Keratinocyte (primary cell): ENCODE measurements at regions not wholly inside any gene's neighbourhood (a gene's known extent, or its start where the extent isn't known, plus 50 kb on each side); places are given as distances from the start of the nearest gene placed in this dataset.

Experiments used
- DNase-seq: peaks from one replicate; pipeline ENCODE4 v3.0.0-alpha.2; 2011; ENCODE audit warnings: low read depth, missing footprints, low spot score
- FAIRE-seq: peaks from 2 replicates; lab custom pipeline; 2011; peaks lifted over from hg19 to GRCh38; lab: Jason Lieb, UNC
- H2AFZ ChIP-seq: 2 replicates; pipeline ENCODE4 v1.6.0; 2012; ENCODE audit warnings: low read length, control low read depth, inconsistent platforms; ENCODE audit not compliant: control insufficient read depth
- H3K27ac ChIP-seq: 2 replicates; pipeline ENCODE4 v1.5.1; 2011; ENCODE audit warnings: low read length; ENCODE audit not compliant: control insufficient read depth, insufficient read depth
- H3K27me3 ChIP-seq: 3 replicates; pipeline ENCODE4 v1.6.0; 2011; ENCODE audit warnings: low read length; ENCODE audit not compliant: control insufficient read depth, insufficient read depth; ENCODE audit errors: extremely low read depth
- H3K36me3 ChIP-seq, 2 experiments: 2 replicates in 1 of 2; 3 replicates in 1 of 2; pipeline ENCODE4 v1.5.1; 2011; ENCODE audit warnings: low read length in 2 of 2, mild to moderate bottlenecking in 1 of 2; ENCODE audit not compliant: control insufficient read depth in 2 of 2, insufficient read depth in 2 of 2; ENCODE audit errors: extremely low read depth in 1 of 2
- H3K4me1 ChIP-seq: 3 replicates; pipeline ENCODE4 v1.5.1; 2011; ENCODE audit warnings: low read length; ENCODE audit not compliant: control insufficient read depth, insufficient read depth; ENCODE audit errors: extremely low read depth
- H3K4me2 ChIP-seq: 3 replicates; pipeline ENCODE4 v1.6.0; 2011; ENCODE audit warnings: low read depth, low read length; ENCODE audit not compliant: control insufficient read depth, insufficient read depth; ENCODE audit errors: extremely low read depth
- H3K4me3 ChIP-seq, 3 experiments: fragments of 200-600 bp in 1 of 3; sonication (generic) in 1 of 3; 2 replicates in 2 of 3; 3 replicates in 1 of 3; pipeline ENCODE4 v1.5.1; 2011 to 2016; ENCODE audit warnings: low read length in 3 of 3, mild to moderate bottlenecking in 3 of 3, control low read depth in 2 of 3, inconsistent platforms in 1 of 3, low read depth in 1 of 3, mixed read lengths in 1 of 3, mixed run types in 1 of 3, moderate library complexity in 1 of 3; ENCODE audit not compliant: control insufficient read depth in 2 of 3, insufficient read depth in 2 of 3; ENCODE audit errors: extremely low read depth in 1 of 3
- H3K79me2 ChIP-seq: 2 replicates; pipeline ENCODE4 v1.6.0; 2012; ENCODE audit warnings: low read length; ENCODE audit not compliant: control insufficient read depth, insufficient read depth
- H3K9ac ChIP-seq: 3 replicates; pipeline ENCODE4 v1.6.0; 2011; ENCODE audit warnings: low read length; ENCODE audit not compliant: control insufficient read depth, insufficient read depth; ENCODE audit errors: extremely low read depth
- H3K9me1 ChIP-seq: 3 replicates; pipeline ENCODE4 v1.6.0; 2011; ENCODE audit warnings: low read length; ENCODE audit not compliant: control insufficient read depth, insufficient read depth; ENCODE audit errors: extremely low read depth
- H3K9me3 ChIP-seq: 2 replicates; pipeline ENCODE4 v1.5.1; 2012; ENCODE audit warnings: low read depth, low read length; ENCODE audit not compliant: control insufficient read depth
- H4K20me1 ChIP-seq: 3 replicates; pipeline ENCODE4 v1.6.0; 2011; ENCODE audit warnings: low read length; ENCODE audit not compliant: control insufficient read depth, insufficient read depth; ENCODE audit errors: extremely low read depth
- CTCF ChIP-seq, 3 experiments: IDR thresholded peaks in 1 of 3; conservative IDR thresholded peaks in 1 of 3; optimal IDR thresholded peaks in 1 of 3; 2 replicates in 2 of 3; 3 replicates in 1 of 3; pipeline versions ENCODE3 to v1.5.1; 2011; ENCODE audit warnings: low read length in 3 of 3, mild to moderate bottlenecking in 3 of 3, moderate library complexity in 2 of 3, control low read depth in 1 of 3, inconsistent platforms in 1 of 3; ENCODE audit not compliant: insufficient read depth in 2 of 3; ENCODE audit errors: extremely low read depth in 1 of 3
- EZH2 ChIP-seq: IDR thresholded peaks from one replicate; pipeline ENCODE4 v1.6.1; 2012; ENCODE audit warnings: inconsistent platforms, mild to moderate bottlenecking, low read length, moderate library complexity
- dilution Hi-C: fragments of 300-500 bp; cut with MboI; formaldehyde crosslinking; loops from one replicate; pipeline ENCODE4 v1.7.0; 2020; ENCODE audit warnings: low sequenced_read_pairs; ENCODE audit not compliant: extremely low pct_ligation_motif_present

GRCh38 chr2:120973196-120973595 lies 237.5 kb downstream of the GLI2 start:
- dilution Hi-C loops = no loop called here
- Histone ChIP-seq H4K20me1 (no peaks in the 10 kb centered on the region), H3K36me3 (no peaks in the 10 kb centered on the region), H3K4me3 (no peak overlapping the region), H2AFZ (no peak overlapping the region), H3K9me1 (no peaks in the 10 kb centered on the region), H3K9ac (no peak overlapping the region), H3K79me2 (no peaks in the 10 kb centered on the region), H3K27me3 (no peaks in the 10 kb centered on the region), H3K4me1 (no peaks in the 10 kb centered on the region), H3K9me3 (no peaks in the 10 kb centered on the region), H3K4me2 (no peak overlapping the region), H3K27ac (no peak overlapping the region)
- DNase-seq (no peak), FAIRE-seq (no peak)
- TF ChIP-seq CTCF (optimal IDR thresholded peaks at IDR 0.05 in 1 of 3, IDR thresholded peaks at IDR 0.05 in 1 of 3, conservative IDR thresholded peaks at IDR 0.05 in 1 of 3; ENCODE audit: extremely low read depth in 1 of 3, insufficient read depth in 2 of 3, low read length in 3 of 3) = no peak
- no peak for TF ChIP-seq EZH2

- H3K4me1 ChIP-seq = no peaks in the 10 kb centered on the region
- H3K4me2 ChIP-seq = no peak overlapping the region
- dilution Hi-C loops = no loop called here
- FAIRE-seq = no peak
- H4K20me1 ChIP-seq = no peaks in the 10 kb centered on the region
- H2AFZ ChIP-seq = no peak overlapping the region
- no peaks in the 10 kb centered on the region for H3K9me3 ChIP-seq
- H3K36me3 ChIP-seq = no peaks in the 10 kb centered on the region
- H3K27ac ChIP-seq = no peak overlapping the region
- no peak overlapping the region for H3K9ac ChIP-seq
- H3K79me2 ChIP-seq = no peaks in the 10 kb centered on the region
- H3K27me3 ChIP-seq = no peaks in the 10 kb centered on the region
- TF ChIP-seq CTCF (optimal IDR thresholded peaks at IDR 0.05 in 1 of 3, IDR thresholded peaks at IDR 0.05 in 1 of 3, conservative IDR thresholded peaks at IDR 0.05 in 1 of 3; ENCODE audit: extremely low read depth in 1 of 3, insufficient read depth in 2 of 3, low read length in 3 of 3) (no peak), EZH2 (no peak)
- no peak for DNase-seq
- H3K4me3 ChIP-seq = no peak overlapping the region
- H3K9me1 ChIP-seq = no peaks in the 10 kb centered on the region
Observed at GRCh38 chr2:120974950-120975349, 239.3 kb downstream of the GLI2 start.
